ENCODE measurements at regions not wholly inside any gene's neighbourhood (a gene's known extent, or its start where the extent isn't known, plus 50 kb on each side); places are given as distances from the start of the nearest gene placed in this dataset.

- Histone ChIP-seq H3K4me1 (ENCODE audit: control insufficient read depth in 2 of 2, insufficient read depth in 2 of 2, low read length in 2 of 2) (no peaks in the 10 kb centered on the region), H4K20me1 (ENCODE audit: control insufficient read depth, insufficient read depth, low read length, poor library complexity, severe bottlenecking) (no peaks in the 10 kb centered on the region), H3K36me3 (replicated peaks in 1 of 2; ENCODE audit: control extremely low read depth in 1 of 2, control insufficient read depth in 1 of 2, extremely low read depth in 1 of 2, insufficient read depth in 2 of 2, low read length in 1 of 2) (no peaks in the 10 kb centered on the region), H3K9ac (ENCODE audit: low read length) (no peak overlapping the region), H3K79me2 (ENCODE audit: control insufficient read depth, insufficient read depth, low read length) (no peaks in the 10 kb centered on the region), H3K4me2 (replicated peaks; ENCODE audit: low read depth, low read length, poor library complexity, severe bottlenecking) (no peak overlapping the region), H2AFZ (ENCODE audit: insufficient read depth, low read depth, low read length, poor library complexity, severe bottlenecking) (no peak overlapping the region), H3K27me3 (replicated peaks in 1 of 4; ENCODE audit: control extremely low read depth in 1 of 4, control insufficient read depth in 3 of 4, insufficient read depth in 4 of 4, low read length in 3 of 4) (no peaks in the 10 kb centered on the region), H3K9me3 (ENCODE audit: control extremely low read depth in 1 of 3, control insufficient read depth in 2 of 3, insufficient read depth in 1 of 3, low read length in 2 of 3) (peaks cover 0 to 4% (median 0%) of the 10 kb centered on the region in 3 donors), H3K27ac (ENCODE audit: low read length in 2 of 2) (no peak overlapping the region), H3K4me3 (ENCODE audit: control extremely low read depth in 1 of 5, extremely low read depth in 1 of 5, insufficient read depth in 1 of 5, low read depth in 2 of 5, low read length in 4 of 5) (no peak overlapping the region)
- ATAC-seq (ENCODE audit: low read depth) (no peak), DNase-seq (no peak)
- peaks cover 5% of the 10 kb centered on the region for H3K9me3 Mint-ChIP-seq (ENCODE audit: insufficient read depth)
- TF ChIP-seq EZH2 (IDR thresholded peaks at IDR 0.05; ENCODE audit: borderline replicate concordance, insufficient read depth, low read depth, low read length, poor library complexity, severe bottlenecking), result no peak
- TF ChIP-seq CTCF (IDR thresholded peaks at IDR 0.05), result no peak
- no peak overlapping the region for H3K4me3 Mint-ChIP-seq
- intact Hi-C loops (cut with micrococcal nuclease), result no loop called here
- no peak overlapping the region for H3K27ac Mint-ChIP-seq
- no peaks in the 10 kb centered on the region for H3K4me1 Mint-ChIP-seq
- WGBS (ENCODE audit: insufficient coverage), result no CpG with 5 or more reads among the region's 4 CpGs
- H3K27me3 Mint-ChIP-seq, result no peaks in the 10 kb centered on the region
- ChIA-PET CTCF (no interaction called here), POLR2A (no interaction called here)
These were observed 792.0 kb downstream of the PCDH18 start for GRCh38 chr4:136740326-136740725.

GRCh38 chr4:136737066-136737465, 795.2 kb downstream of the PCDH18 start:
- Histone ChIP-seq H3K9ac (ENCODE audit: low read length) (no peak overlapping the region), H3K9me3 (ENCODE audit: control extremely low read depth in 1 of 3, control insufficient read depth in 2 of 3, insufficient read depth in 1 of 3, low read length in 2 of 3) (no peaks in the 10 kb centered on the region), H3K36me3 (replicated peaks in 1 of 2; ENCODE audit: control extremely low read depth in 1 of 2, control insufficient read depth in 1 of 2, extremely low read depth in 1 of 2, insufficient read depth in 2 of 2, low read length in 1 of 2) (no peaks in the 10 kb centered on the region), H3K4me2 (replicated peaks; ENCODE audit: low read depth, low read length, poor library complexity, severe bottlenecking) (no peak overlapping the region), H4K20me1 (ENCODE audit: control insufficient read depth, insufficient read depth, low read length, poor library complexity, severe bottlenecking) (no peaks in the 10 kb centered on the region), H3K27me3 (replicated peaks in 1 of 4; ENCODE audit: control extremely low read depth in 1 of 4, control insufficient read depth in 3 of 4, insufficient read depth in 4 of 4, low read length in 3 of 4) (no peaks in the 10 kb centered on the region), H3K4me1 (ENCODE audit: control insufficient read depth in 2 of 2, insufficient read depth in 2 of 2, low read length in 2 of 2) (no peaks in the 10 kb centered on the region), H2AFZ (ENCODE audit: insufficient read depth, low read depth, low read length, poor library complexity, severe bottlenecking) (no peak overlapping the region), H3K79me2 (ENCODE audit: control insufficient read depth, insufficient read depth, low read length) (no peaks in the 10 kb centered on the region), H3K4me3 (ENCODE audit: control extremely low read depth in 1 of 5, extremely low read depth in 1 of 5, insufficient read depth in 1 of 5, low read depth in 2 of 5, low read length in 4 of 5) (no peak overlapping the region), H3K27ac (ENCODE audit: low read length in 2 of 2) (no peak overlapping the region)
- DNase-seq, result no peak
- Mint-ChIP-seq H3K4me1 (no peaks in the 10 kb centered on the region), H3K27me3 (no peaks in the 10 kb centered on the region), H3K9me3 (ENCODE audit: insufficient read depth) (no peaks in the 10 kb centered on the region), H3K27ac (no peak overlapping the region), H3K4me3 (no peak overlapping the region)
- no peak for ATAC-seq (ENCODE audit: low read depth)
- TF ChIP-seq CTCF (IDR thresholded peaks at IDR 0.05) (no peak), EZH2 (IDR thresholded peaks at IDR 0.05; ENCODE audit: borderline replicate concordance, insufficient read depth, low read depth, low read length, poor library complexity, severe bottlenecking) (no peak)
- intact Hi-C loops (cut with micrococcal nuclease), result no loop called here
- ChIA-PET CTCF (no interaction called here), POLR2A (no interaction called here)
